ENCODE measurements at regions not wholly inside any gene's neighbourhood (a gene's known extent, or its start where the extent isn't known, plus 50 kb on each side); places are given as distances from the start of the nearest gene placed in this dataset.

- TF ChIP-seq SIN3A (IDR thresholded peaks at IDR 0.05; ENCODE audit: borderline replicate concordance, low read depth, low read length) (no peak), TEAD4 (IDR thresholded peaks at IDR 0.05; ENCODE audit: borderline replicate concordance, insufficient read depth) (no peak), FOXM1 (IDR thresholded peaks at IDR 0.05; ENCODE audit: low read depth) (no peak), POLR2AphosphoS5 (IDR thresholded peaks at IDR 0.05; ENCODE audit: low read depth, low read length) (no peak), NRF1 (IDR thresholded peaks at IDR 0.05; ENCODE audit: low read depth, low read length) (no peak)
- TF ChIP-seq, protein P1, sequence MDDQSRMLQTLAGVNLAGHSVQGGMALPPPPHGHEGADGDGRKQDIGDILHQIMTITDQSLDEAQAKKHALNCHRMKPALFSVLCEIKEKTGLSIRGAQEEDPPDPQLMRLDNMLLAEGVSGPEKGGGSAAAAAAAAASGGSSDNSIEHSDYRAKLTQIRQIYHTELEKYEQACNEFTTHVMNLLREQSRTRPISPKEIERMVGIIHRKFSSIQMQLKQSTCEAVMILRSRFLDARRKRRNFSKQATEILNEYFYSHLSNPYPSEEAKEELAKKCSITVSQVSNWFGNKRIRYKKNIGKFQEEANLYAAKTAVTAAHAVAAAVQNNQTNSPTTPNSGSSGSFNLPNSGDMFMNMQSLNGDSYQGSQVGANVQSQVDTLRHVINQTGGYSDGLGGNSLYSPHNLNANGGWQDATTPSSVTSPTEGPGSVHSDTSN (IDR thresholded peaks at IDR 0.05), result no peak
Measured at GRCh38 chr7:41252551-41252950, 450.3 kb downstream of the INHBA start.

Data from SK-N-SH (cell line).